Spinal cord (tissue), 9 donors: ENCODE measurements at regions not wholly inside any gene's neighbourhood (a gene's known extent, or its start where the extent isn't known, plus 50 kb on each side); places are given as distances from the start of the nearest gene placed in this dataset.

Source experiments
- DNase-seq, 6 donors: peaks; one replicate each; pipeline versions ENCODE4 v3.0.0 to v3.0.0-alpha.2; 2013 to 2015; ENCODE audit warnings: low spot score in 6 of 6, low read depth in 4 of 6
- H3K27ac ChIP-seq: one replicate; pipeline ENCODE4 v1.5.1; 2013; ENCODE audit warnings: low read depth, low read length, control low read depth
- H3K27me3 ChIP-seq: one replicate; pipeline ENCODE4 v1.6.1; 2013; ENCODE audit warnings: low read length; ENCODE audit not compliant: control insufficient read depth, insufficient read depth
- H3K36me3 ChIP-seq: one replicate; pipeline ENCODE4 v1.6.1; 2013; ENCODE audit warnings: low read length; ENCODE audit not compliant: control insufficient read depth, insufficient read depth
- H3K4me1 ChIP-seq: one replicate; pipeline ENCODE4 v1.6.1; 2013; ENCODE audit warnings: low read length; ENCODE audit not compliant: control insufficient read depth, insufficient read depth
- H3K4me3 ChIP-seq: one replicate; pipeline ENCODE4 v1.5.1; 2013; ENCODE audit warnings: low read depth, low read length, control low read depth
- H3K9me3 ChIP-seq: one replicate; pipeline ENCODE4 v1.6.1; 2013; ENCODE audit warnings: low read length; ENCODE audit not compliant: control insufficient read depth, insufficient read depth
- WGBS: methylation state at CpG from one replicate; pipeline ENCODE4 v1.1.5; 2013; ENCODE audit warnings: missing lambda C conversion rate; ENCODE audit not compliant: insufficient coverage; 5-methylcytosine and 5-hydroxymethylcytosine counted together
- donor health status: healthy.

GRCh38 chr18:51824746-51825145 lies 515.3 kb upstream of the DCC start:
- Histone ChIP-seq H3K36me3 (no peaks in the 10 kb centered on the region), H3K4me3 (no peak overlapping the region), H3K27ac (no peak overlapping the region), H3K9me3 (no peaks in the 10 kb centered on the region), H3K27me3 (no peaks in the 10 kb centered on the region), H3K4me1 (no peaks in the 10 kb centered on the region)
- WGBS = no CpG with 5 or more reads among the region's 2 CpGs
- DNase-seq = no peak

- no peak for DNase-seq
- no peak overlapping the region for H3K27ac ChIP-seq
- H3K4me3 ChIP-seq = no peak overlapping the region
- WGBS = 79% methylated on average over 2 of the region's 6 CpGs
- H3K27me3 ChIP-seq = no peaks in the 10 kb centered on the region
- H3K36me3 ChIP-seq = no peaks in the 10 kb centered on the region
- H3K4me1 ChIP-seq = no peaks in the 10 kb centered on the region
- H3K9me3 ChIP-seq = no peaks in the 10 kb centered on the region
Measured at GRCh38 chr18:51833850-51834249, 506.1 kb upstream of the DCC start.

GRCh38 chr18:51848702-51849101 lies 491.3 kb upstream of the DCC start:
- Histone ChIP-seq H3K27ac (no peak overlapping the region), H3K27me3 (no peaks in the 10 kb centered on the region), H3K9me3 (no peaks in the 10 kb centered on the region), H3K4me1 (peaks cover 5% of the 10 kb centered on the region), H3K36me3 (no peaks in the 10 kb centered on the region), H3K4me3 (no peak overlapping the region)
- DNase-seq = no peak
- WGBS = 100% methylated on average over 2 of the region's 2 CpGs

- H3K27ac ChIP-seq = no peak overlapping the region
- DNase-seq = peak in 2 of 6 donors; percentile 5 to 66
- no peak overlapping the region for H3K4me3 ChIP-seq
- H3K4me1 ChIP-seq = peaks cover 5% of the 10 kb centered on the region
- no peaks in the 10 kb centered on the region for H3K9me3 ChIP-seq
- no peaks in the 10 kb centered on the region for H3K27me3 ChIP-seq
- H3K36me3 ChIP-seq = no peaks in the 10 kb centered on the region
Measured at GRCh38 chr18:51852681-51853080, 487.3 kb upstream of the DCC start.

- WGBS = 100% methylated on average over 1 of the region's 5 CpGs
- no peaks in the 10 kb centered on the region for H3K4me1 ChIP-seq
- no peaks in the 10 kb centered on the region for H3K9me3 ChIP-seq
- no peaks in the 10 kb centered on the region for H3K36me3 ChIP-seq
- no peaks in the 10 kb centered on the region for H3K27me3 ChIP-seq
- H3K4me3 ChIP-seq = no peak overlapping the region
- peak in 1 of 6 donors; percentile 17 for DNase-seq
- no peak overlapping the region for H3K27ac ChIP-seq
Measured at GRCh38 chr18:51857989-51858388, 482.0 kb upstream of the DCC start.

- DNase-seq = no peak
- H3K9me3 ChIP-seq = no peaks in the 10 kb centered on the region
- H3K36me3 ChIP-seq = no peaks in the 10 kb centered on the region
- WGBS = no CpG with 5 or more reads among the region's 2 CpGs
- H3K27me3 ChIP-seq = no peaks in the 10 kb centered on the region
- H3K27ac ChIP-seq = no peak overlapping the region
- H3K4me1 ChIP-seq = no peaks in the 10 kb centered on the region
- H3K4me3 ChIP-seq = no peak overlapping the region
Measured at GRCh38 chr18:51861046-51861445, 479.0 kb upstream of the DCC start.

GRCh38 chr18:51862051-51862715 lies 477.8 kb upstream of the DCC start:
- no peaks in the 10 kb centered on the region for H3K27me3 ChIP-seq
- no peak overlapping the region for H3K27ac ChIP-seq
- no peaks in the 10 kb centered on the region for H3K36me3 ChIP-seq
- WGBS = 100% methylated on average over 1 of the region's 4 CpGs
- H3K4me1 ChIP-seq = no peaks in the 10 kb centered on the region
- H3K4me3 ChIP-seq = no peak overlapping the region
- H3K9me3 ChIP-seq = no peaks in the 10 kb centered on the region
- peak in 1 of 6 donors; percentile 72 for DNase-seq

- no peaks in the 10 kb centered on the region for H3K27me3 ChIP-seq
- no peak for DNase-seq
- WGBS = 90% methylated on average over 28 of the region's 36 CpGs
- H3K27ac ChIP-seq = no peak overlapping the region
- H3K4me3 ChIP-seq = no peak overlapping the region
- H3K36me3 ChIP-seq = no peaks in the 10 kb centered on the region
- no peaks in the 10 kb centered on the region for H3K4me1 ChIP-seq
- H3K9me3 ChIP-seq = no peaks in the 10 kb centered on the region
Measured at GRCh38 chr18:51864219-51864965, 475.6 kb upstream of the DCC start.

GRCh38 chr18:51865538-51865937 lies 474.5 kb upstream of the DCC start:
- Histone ChIP-seq H3K4me1 (no peaks in the 10 kb centered on the region), H3K27me3 (no peaks in the 10 kb centered on the region), H3K9me3 (no peaks in the 10 kb centered on the region), H3K36me3 (no peaks in the 10 kb centered on the region), H3K4me3 (no peak overlapping the region), H3K27ac (no peak overlapping the region)
- DNase-seq = peak in 1 of 6 donors; percentile 27
- WGBS = no CpG with 5 or more reads among the region's 1 CpG

- Histone ChIP-seq H3K27me3 (no peaks in the 10 kb centered on the region), H3K4me3 (no peak overlapping the region), H3K9me3 (no peaks in the 10 kb centered on the region), H3K36me3 (no peaks in the 10 kb centered on the region), H3K27ac (no peak overlapping the region), H3K4me1 (no peaks in the 10 kb centered on the region)
- no peak for DNase-seq
Measured at GRCh38 chr18:51867767-51868166, 472.2 kb upstream of the DCC start.
